Hindlimb muscle (tissue), 1 donor: ENCODE measurements at regions not wholly inside any gene's neighbourhood (a gene's known extent, or its start where the extent isn't known, plus 50 kb on each side); places are given as distances from the start of the nearest gene placed in this dataset.
A peak's percentile ranks its signal among the peaks of the same experiment; 100 is the strongest.
"Not testable (repeated sequence)": the region's sequence is repeated elsewhere in the genome, so short reads cannot be mapped to it uniquely, and the experiment has no call there.

Source experiments
- DNase-seq: peaks from one replicate; pipeline ENCODE4 v3.0.0-alpha.2; 2013

- no peak for DNase-seq
Observed at GRCh38 chr1:213538251-213538650, 449.5 kb upstream of the PROX1 start.

GRCh38 chr1:213539464-213539863 is 448.3 kb upstream of the PROX1 start:
- DNase-seq = no peak

GRCh38 chr1:213541641-213542040 is 446.1 kb upstream of the PROX1 start:
- DNase-seq = no peak

GRCh38 chr1:213545181-213545580 is 442.6 kb upstream of the PROX1 start:
- DNase-seq = not testable (repeated sequence)

GRCh38 chr1:213549982-213550381 is 437.8 kb upstream of the PROX1 start:
- no peak for DNase-seq

- no peak for DNase-seq
Observed at GRCh38 chr1:213550804-213551203, 437.0 kb upstream of the PROX1 start.

- no peak for DNase-seq
Observed at GRCh38 chr1:213552045-213552444, 435.7 kb upstream of the PROX1 start.

GRCh38 chr1:213560226-213560625 is 427.5 kb upstream of the PROX1 start:
- DNase-seq = no peak

- no peak for DNase-seq
Observed at GRCh38 chr1:213561870-213562269, 425.9 kb upstream of the PROX1 start.

- DNase-seq = no peak
Observed at GRCh38 chr1:213564215-213564659, 423.5 kb upstream of the PROX1 start.

GRCh38 chr1:213568929-213569815 is 418.6 kb upstream of the PROX1 start:
- DNase-seq = no peak

- DNase-seq = no peak
Observed at GRCh38 chr1:213569816-213570150, 418.0 kb upstream of the PROX1 start.

- DNase-seq = no peak
Observed at GRCh38 chr1:213570487-213570886, 417.3 kb upstream of the PROX1 start.

GRCh38 chr1:213571419-213571818 is 416.4 kb upstream of the PROX1 start:
- no peak for DNase-seq

GRCh38 chr1:213571843-213572242 is 415.9 kb upstream of the PROX1 start:
- DNase-seq = no peak

- DNase-seq = peak; percentile 8
Observed at GRCh38 chr1:213572912-213573647, 414.7 kb upstream of the PROX1 start.

GRCh38 chr1:213573648-213574009 is 414.1 kb upstream of the PROX1 start:
- DNase-seq = no peak

- no peak for DNase-seq
Observed at GRCh38 chr1:213582976-213583567, 404.7 kb upstream of the PROX1 start.

GRCh38 chr1:213584272-213584671 is 403.5 kb upstream of the PROX1 start:
- no peak for DNase-seq

- DNase-seq = no peak
Observed at GRCh38 chr1:213585402-213585801, 402.4 kb upstream of the PROX1 start.

- DNase-seq = no peak
Observed at GRCh38 chr1:213585959-213586586, 401.7 kb upstream of the PROX1 start.

GRCh38 chr1:213586587-213586972 is 401.2 kb upstream of the PROX1 start:
- no peak for DNase-seq

GRCh38 chr1:213596729-213597128 is 391.0 kb upstream of the PROX1 start:
- no peak for DNase-seq
